H1 (cell line): ENCODE measurements at regions not wholly inside any gene's neighbourhood (a gene's known extent, or its start where the extent isn't known, plus 50 kb on each side); places are given as distances from the start of the nearest gene placed in this dataset.

Experiments used
- CTCF ChIA-PET: fragments of 300-600 bp; sonication (Branson Sonifier 250); formaldehyde crosslinking; loops from one replicate; lab custom pipeline; 2021; ENCODE audit not compliant: partially characterized antibody; lab: Charles Lee
- POLR2A ChIA-PET: fragments of 300-600 bp; sonication (Branson Sonifier 250); formaldehyde crosslinking; loops from one replicate; lab custom pipeline; 2021; ENCODE audit warnings: inconsistent platforms; ENCODE audit not compliant: partially characterized antibody; lab: Charles Lee
- DNase-seq, 2 experiments: peaks; one replicate each; pipeline versions ENCODE4 v3.0.0 to v3.0.0-alpha.2; 2010 to 2022; ENCODE audit warnings: low spot score in 2 of 2, low read depth in 1 of 2, mixed read lengths in 1 of 2
- FAIRE-seq: peaks from 2 replicates; lab custom pipeline; 2011; peaks lifted over from hg19 to GRCh38; lab: Jason Lieb, UNC
- H2AFZ ChIP-seq: 2 replicates; pipeline ENCODE4 v1.8.1; 2012; ENCODE audit warnings: low read length, inconsistent platforms
- H2AK5ac ChIP-seq: 2 replicates; pipeline ENCODE4 v1.6.1; 2013; ENCODE audit warnings: low read depth, low read length
- H2BK120ac ChIP-seq: replicated peaks from 2 replicates; pipeline ENCODE3; 2013; ENCODE audit warnings: low read depth, low read length, inconsistent platforms
- H2BK12ac ChIP-seq: 2 replicates; pipeline ENCODE4 v1.6.1; 2013; ENCODE audit warnings: low read depth, low read length
- H2BK15ac ChIP-seq: 2 replicates; pipeline ENCODE4 v1.6.1; 2013; ENCODE audit warnings: low read length
- H2BK20ac ChIP-seq: 2 replicates; pipeline ENCODE4 v1.6.1; 2013; ENCODE audit warnings: low read length
- H2BK5ac ChIP-seq: 2 replicates; pipeline ENCODE4 v1.6.1; 2013; ENCODE audit warnings: low read depth, low read length
- H3K14ac ChIP-seq: 2 replicates; pipeline ENCODE4 v1.6.1; 2013; ENCODE audit warnings: inconsistent platforms; ENCODE audit not compliant: insufficient read length
- H3K18ac ChIP-seq: 2 replicates; pipeline ENCODE4 v1.6.1; 2013; ENCODE audit warnings: low read length; ENCODE audit errors: extremely low read depth
- H3K23ac ChIP-seq: 2 replicates; pipeline ENCODE4 v1.6.1; 2013; ENCODE audit warnings: inconsistent platforms; ENCODE audit not compliant: insufficient read length
- H3K23me2 ChIP-seq: 2 replicates; pipeline ENCODE4 v1.6.1; 2013; ENCODE audit warnings: low read depth, low read length
- H3K27ac ChIP-seq: 2 replicates; pipeline ENCODE4 v1.6.1; 2011; ENCODE audit warnings: low read depth, low read length, inconsistent platforms
- H3K27me3 ChIP-seq, 4 experiments: replicated peaks in 1 of 4; 1 replicate in 1 of 4; 2 replicates in 3 of 4; pipeline versions ENCODE4 v1.6.1 to v1.8.1; 2011 to 2013; ENCODE audit warnings: low read length in 3 of 4, mild to moderate bottlenecking in 3 of 4, inconsistent platforms in 2 of 4, mixed read lengths in 2 of 4, moderate library complexity in 1 of 4; ENCODE audit not compliant: control insufficient read depth in 3 of 4, insufficient read depth in 3 of 4; ENCODE audit errors: extremely low read depth in 1 of 4
- H3K36me3 ChIP-seq, 4 experiments: 2 replicates each; pipeline versions ENCODE4 v1.6.1 to v1.8.1; 2011 to 2013; ENCODE audit warnings: mild to moderate bottlenecking in 4 of 4, low read length in 3 of 4, moderate library complexity in 2 of 4, control low read depth in 1 of 4, inconsistent platforms in 1 of 4; ENCODE audit not compliant: insufficient read depth in 4 of 4, control insufficient read depth in 2 of 4
- H3K4ac ChIP-seq: replicated peaks from 2 replicates; pipeline ENCODE3; 2013; ENCODE audit warnings: low read length, low read depth, mixed read lengths, inconsistent platforms; ENCODE audit not compliant: insufficient read length
- H3K4me1 ChIP-seq, 4 experiments: replicated peaks in 1 of 4; 1 replicate in 1 of 4; 2 replicates in 3 of 4; pipeline versions ENCODE4 v1.6.1 to v1.8.1; 2011 to 2013; ENCODE audit warnings: low read length in 3 of 4, inconsistent platforms in 2 of 4, mixed read lengths in 1 of 4; ENCODE audit not compliant: insufficient read depth in 4 of 4, control insufficient read depth in 3 of 4
- H3K4me2 ChIP-seq, 2 experiments: 2 replicates each; pipeline versions ENCODE4 v1.6.1 to v1.8.1; 2011 to 2013; ENCODE audit warnings: low read depth in 2 of 2, low read length in 2 of 2, control low read depth in 1 of 2, inconsistent platforms in 1 of 2, mild to moderate bottlenecking in 1 of 2; ENCODE audit not compliant: insufficient read depth in 1 of 2
- H3K4me3 ChIP-seq, 4 experiments: fragments of 200-600, 300-600 bp in 1 of 4; sonication (generic), shearing (Covaris generic), sonication (Bioruptor Twin) in 1 of 4; 2 replicates each; pipeline versions ENCODE4 v1.5.1 to v1.8.1; 2011 to 2016; ENCODE audit warnings: low read length in 4 of 4, low read depth in 3 of 4, control low read depth in 2 of 4, inconsistent platforms in 2 of 4, mild to moderate bottlenecking in 2 of 4, mixed read lengths in 1 of 4, moderate library complexity in 1 of 4; ENCODE audit not compliant: insufficient read depth in 2 of 4; ENCODE audit errors: extremely low read depth in 1 of 4
- H3K56ac ChIP-seq: replicated peaks from 2 replicates; pipeline ENCODE3; 2013; ENCODE audit warnings: low read depth, mild to moderate bottlenecking, mixed read lengths, low read length, inconsistent platforms; ENCODE audit not compliant: insufficient read length
- H3K79me1 ChIP-seq: 2 replicates; pipeline ENCODE4 v1.6.1; 2013; ENCODE audit warnings: low read depth, low read length, control low read depth
- H3K79me2 ChIP-seq, 2 experiments: 2 replicates each; pipeline versions ENCODE4 v1.6.1 to v1.8.1; 2012 to 2013; ENCODE audit warnings: low read length in 2 of 2, mild to moderate bottlenecking in 2 of 2, inconsistent platforms in 1 of 2; ENCODE audit not compliant: insufficient read depth in 2 of 2, control insufficient read depth in 1 of 2
- H3K9ac ChIP-seq, 4 experiments: replicated peaks in 1 of 4; 1 replicate in 1 of 4; 2 replicates in 3 of 4; pipeline versions ENCODE4 v1.6.1 to v1.8.1; 2011 to 2013; ENCODE audit warnings: low read depth in 3 of 4, low read length in 3 of 4, control low read depth in 2 of 4, mild to moderate bottlenecking in 2 of 4, moderate library complexity in 2 of 4, inconsistent platforms in 1 of 4; ENCODE audit errors: extremely low read depth in 1 of 4
- H3K9me3 ChIP-seq, 2 experiments: 2 replicates each; pipeline versions ENCODE4 v1.6.1 to v1.8.1; 2012 to 2013; ENCODE audit warnings: mild to moderate bottlenecking in 2 of 2, moderate library complexity in 2 of 2, control low read depth in 1 of 2, inconsistent platforms in 1 of 2, low read depth in 1 of 2, low read length in 1 of 2, mixed read lengths in 1 of 2; ENCODE audit not compliant: insufficient read depth in 2 of 2
- H4K20me1 ChIP-seq, 2 experiments: replicated peaks in 1 of 2; 2 replicates each; pipeline versions ENCODE3 to v1.8.1; 2011 to 2013; ENCODE audit warnings: inconsistent platforms in 2 of 2, low read length in 2 of 2, mild to moderate bottlenecking in 1 of 2; ENCODE audit not compliant: insufficient read depth in 2 of 2, control insufficient read depth in 1 of 2
- H4K5ac ChIP-seq: 2 replicates; pipeline ENCODE4 v1.6.1; 2013; ENCODE audit warnings: low read length, low read depth, mixed read lengths, inconsistent platforms; ENCODE audit not compliant: insufficient read length
- H4K8ac ChIP-seq: 2 replicates; pipeline ENCODE4 v1.8.0; 2013; ENCODE audit warnings: mild to moderate bottlenecking, moderate library complexity, low read length, inconsistent platforms; ENCODE audit not compliant: insufficient read depth; ENCODE audit errors: extremely low read depth
- H4K91ac ChIP-seq: replicated peaks from 2 replicates; pipeline ENCODE3; 2013; ENCODE audit warnings: low read length, mixed read lengths, inconsistent platforms; ENCODE audit not compliant: insufficient read length
- BRCA1 ChIP-seq: IDR thresholded peaks from 2 replicates; pipeline ENCODE4 v1.6.1; 2012; ENCODE audit warnings: low read depth, low read length, improper control_type of control experiment
- CBX5 ChIP-seq: fragments of 300-800, 300-1000 bp; sonication (generic); IDR thresholded peaks from 2 replicates; pipeline ENCODE4 v1.7.1; 2016; ENCODE audit warnings: antibody characterized with exemption, low read length, low read depth
- FOSL1 ChIP-seq: IDR thresholded peaks from 2 replicates; pipeline ENCODE4 v1.6.1; 2011; ENCODE audit warnings: mild to moderate bottlenecking, low read depth, low read length, moderate library complexity; ENCODE audit not compliant: insufficient read depth
- GTF2F1 ChIP-seq: IDR thresholded peaks from 2 replicates; pipeline ENCODE4 v1.6.1; 2012; ENCODE audit warnings: low read depth, low read length, improper control_type of control experiment, borderline replicate concordance
- SIN3A ChIP-seq, 2 experiments: IDR thresholded peaks in 1 of 2; conservative IDR thresholded peaks in 1 of 2; 2 replicates each; pipeline ENCODE4 v1.6.1; 2011 to 2012; ENCODE audit warnings: low read length in 2 of 2, improper control_type of control experiment in 1 of 2, low read depth in 1 of 2, mild to moderate bottlenecking in 1 of 2
- SIRT6 ChIP-seq: IDR thresholded peaks from one replicate; pipeline ENCODE4 v1.7.1; 2012; ENCODE audit warnings: low read length, inconsistent platforms
- SIX5 ChIP-seq: IDR thresholded peaks from 2 replicates; pipeline ENCODE4 v1.6.1; 2011; ENCODE audit warnings: mild to moderate bottlenecking, low read depth, low read length
- SP4 ChIP-seq: IDR thresholded peaks from 2 replicates; pipeline ENCODE4 v1.6.1; 2012; ENCODE audit warnings: low read length, inconsistent platforms
- TEAD4 ChIP-seq: IDR thresholded peaks from 2 replicates; pipeline ENCODE4 v1.6.1; 2012; ENCODE audit warnings: low read depth, low read length, inconsistent platforms, mixed read lengths
- USF2 ChIP-seq: IDR thresholded peaks from 2 replicates; pipeline ENCODE4 v1.6.1; 2011; ENCODE audit warnings: low read length, improper control_type of control experiment
- WGBS, 2 experiments: shearing (Covaris generic) in 1 of 2; methylation state at CpG; one replicate each; pipeline versions ENCODE4 v1.1.6 to v1.1.7; 2013 to 2015; ENCODE audit warnings: low lambda C conversion rate in 2 of 2, mixed read lengths in 2 of 2, inconsistent platforms in 1 of 2, low coverage in 1 of 2, missing lambda C conversion rate in 1 of 2; ENCODE audit not compliant: insufficient replicate concordance in 2 of 2, insufficient coverage in 1 of 2, insufficient read length in 1 of 2; ENCODE audit errors: extremely low coverage in 1 of 2, missing lambda C conversion rate in 1 of 2; 5-methylcytosine and 5-hydroxymethylcytosine counted together
- TF ChIP-seq, protein P1 (sequence below): IDR thresholded peaks from 2 replicates; pipeline ENCODE4 v1.6.1; 2012; ENCODE audit warnings: low read length, inconsistent platforms

- no peak overlapping the region for H2BK15ac ChIP-seq
- H2AK5ac ChIP-seq, result no peak overlapping the region
- no peak overlapping the region for H3K27ac ChIP-seq
- FAIRE-seq, result no peak
- H2BK5ac ChIP-seq, result no peak overlapping the region
- no peaks in the 10 kb centered on the region for H3K79me2 ChIP-seq
- H3K79me1 ChIP-seq, result no peaks in the 10 kb centered on the region
- H3K14ac ChIP-seq, result no peak overlapping the region
- no peak overlapping the region for H3K56ac ChIP-seq
- H3K27me3 ChIP-seq, result no peaks in the 10 kb centered on the region
- no peak overlapping the region for H2BK120ac ChIP-seq
- no peak overlapping the region for H3K4me3 ChIP-seq
- no peaks in the 10 kb centered on the region for H3K36me3 ChIP-seq
- no peak overlapping the region for H3K9ac ChIP-seq
- no peaks in the 10 kb centered on the region for H3K9me3 ChIP-seq
- H4K8ac ChIP-seq, result no peak overlapping the region
- H2BK12ac ChIP-seq, result no peak overlapping the region
- H3K18ac ChIP-seq, result no peak overlapping the region
- no peak overlapping the region for H2BK20ac ChIP-seq
- H3K23ac ChIP-seq, result no peak overlapping the region
- no peaks in the 10 kb centered on the region for H3K4me1 ChIP-seq
- POLR2A ChIA-PET, result no interaction called here
- H2AFZ ChIP-seq, result no peak overlapping the region
- WGBS, 2 experiments, result 83% methylated on average over 4 of the region's 4 CpGs; no CpG with 5 or more reads in 1 of the 2 experiments
- H3K23me2 ChIP-seq, result peaks cover 1% of the 10 kb centered on the region; the same call in 1 of the 2 replicates
- H3K4ac ChIP-seq, result no peak overlapping the region
- no peaks in the 10 kb centered on the region for H4K20me1 ChIP-seq
- no peak overlapping the region for H4K91ac ChIP-seq
- H3K4me2 ChIP-seq, result no peak overlapping the region
- no peak for DNase-seq
- CTCF ChIA-PET, result no interaction called here
- H4K5ac ChIP-seq, result no peak overlapping the region
- TF ChIP-seq SP4 (no peak), CBX5 (no peak), USF2 (no peak), SIX5 (no peak), GTF2F1 (no peak), TEAD4 (no peak), SIRT6 (no peak), FOSL1 (no peak), SIN3A (conservative IDR thresholded peaks at IDR 0.05 in 1 of 2, IDR thresholded peaks at IDR 0.05 in 1 of 2; ENCODE audit: low read depth in 1 of 2, low read length in 2 of 2) (no peak), BRCA1 (no peak)
- TF ChIP-seq, protein P1, sequence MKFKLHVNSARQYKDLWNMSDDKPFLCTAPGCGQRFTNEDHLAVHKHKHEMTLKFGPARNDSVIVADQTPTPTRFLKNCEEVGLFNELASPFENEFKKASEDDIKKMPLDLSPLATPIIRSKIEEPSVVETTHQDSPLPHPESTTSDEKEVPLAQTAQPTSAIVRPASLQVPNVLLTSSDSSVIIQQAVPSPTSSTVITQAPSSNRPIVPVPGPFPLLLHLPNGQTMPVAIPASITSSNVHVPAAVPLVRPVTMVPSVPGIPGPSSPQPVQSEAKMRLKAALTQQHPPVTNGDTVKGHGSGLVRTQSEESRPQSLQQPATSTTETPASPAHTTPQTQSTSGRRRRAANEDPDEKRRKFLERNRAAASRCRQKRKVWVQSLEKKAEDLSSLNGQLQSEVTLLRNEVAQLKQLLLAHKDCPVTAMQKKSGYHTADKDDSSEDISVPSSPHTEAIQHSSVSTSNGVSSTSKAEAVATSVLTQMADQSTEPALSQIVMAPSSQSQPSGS, result no peak
Measured at GRCh38 chr3:164235289-164236028, 842.8 kb downstream of the SI start.
